Lung (tissue), 11 donors: ENCODE measurements at regions not wholly inside any gene's neighbourhood (a gene's known extent, or its start where the extent isn't known, plus 50 kb on each side); places are given as distances from the start of the nearest gene placed in this dataset.

ENCODE experiments used
- ATAC-seq: fragments of 200-7000 bp; cut with Tn5 transposase; one replicate; pipeline ENCODE4 v1.9.1; 2020; ENCODE audit warnings: moderate number of reproducible peaks; ENCODE audit not compliant: insufficient read depth, low FRiP score
- DNase-seq, 3 donors: peaks; one replicate each; pipeline ENCODE4 v3.0.0-alpha.2; 2013 to 2017
- H3K27ac ChIP-seq, 2 donors: one replicate each; pipeline ENCODE4 v1.5.1; 2013; ENCODE audit warnings: mild to moderate bottlenecking in 2 of 2, moderate library complexity in 2 of 2, control low read depth in 1 of 2, inconsistent platforms in 1 of 2, low read depth in 1 of 2, low read length in 1 of 2
- H3K27me3 ChIP-seq, 3 donors: one replicate each; pipeline ENCODE4 v1.5.1; 2013; ENCODE audit warnings: low read length in 2 of 3; ENCODE audit not compliant: control insufficient read depth in 3 of 3, insufficient read depth in 3 of 3
- H3K36me3 ChIP-seq, 4 donors: one replicate each; pipeline ENCODE4 v1.5.1; 2013; ENCODE audit warnings: low read length in 4 of 4, mild to moderate bottlenecking in 1 of 4, moderate library complexity in 1 of 4; ENCODE audit not compliant: control insufficient read depth in 4 of 4, insufficient read depth in 4 of 4
- H3K4me1 ChIP-seq, 5 donors: one replicate each; pipeline ENCODE4 v1.5.1; 2013; ENCODE audit warnings: low read length in 5 of 5, mild to moderate bottlenecking in 2 of 5, moderate library complexity in 1 of 5; ENCODE audit not compliant: control insufficient read depth in 5 of 5, insufficient read depth in 5 of 5
- H3K4me3 ChIP-seq: one replicate; pipeline ENCODE4 v1.5.1; 2013; ENCODE audit warnings: mild to moderate bottlenecking, control low read depth, moderate library complexity
- H3K9ac ChIP-seq, 2 donors: one replicate each; pipeline ENCODE4 v1.5.1; 2013; ENCODE audit warnings: low read length in 2 of 2, control low read depth in 1 of 2; ENCODE audit not compliant: insufficient read depth in 1 of 2
- H3K9me3 ChIP-seq, 4 donors: one replicate each; pipeline ENCODE4 v1.5.1; 2013; ENCODE audit warnings: low read length in 3 of 4, mild to moderate bottlenecking in 1 of 4, moderate library complexity in 1 of 4; ENCODE audit not compliant: control insufficient read depth in 4 of 4, insufficient read depth in 3 of 4
- CTCF ChIP-seq: IDR thresholded peaks from 2 replicates; pipeline ENCODE4 v1.5.1; 2012; ENCODE audit warnings: mild to moderate bottlenecking; ENCODE audit errors: control extremely low read depth, extremely low read depth
- WGBS, 2 donors: extraction: QIAGEN DNeasy Blood & Tissue Kit; methylation state at CpG; one replicate each; pipeline ENCODE4 v1.1.7; 2013; 5-methylcytosine and 5-hydroxymethylcytosine counted together
- donor health status: control.
- donor health status: control.
- donor health status: Bipolar disorder and iron deficiency.
- donor health status: healthy.
- donor health status: DM: yes; HTN: yes; CAD: no.

GRCh38 chr6:55654445-55654844 lies 75.5 kb upstream of the HMGCLL1 start:
- ATAC-seq (no peak), DNase-seq (no peak)
- Histone ChIP-seq H3K4me3 (no peak overlapping the region), H3K9ac (no peak overlapping the region), H3K9me3 (no peaks in the 10 kb centered on the region), H3K27me3 (no peaks in the 10 kb centered on the region), H3K27ac (no peak overlapping the region), H3K36me3 (no peaks in the 10 kb centered on the region), H3K4me1 (no peaks in the 10 kb centered on the region)
- no peak for TF ChIP-seq CTCF
- WGBS, 2 donors, result 90 to 95% methylated on average over 1 of the region's 1 CpG

- Histone ChIP-seq H3K27ac (no peak overlapping the region), H3K9me3 (no peaks in the 10 kb centered on the region), H3K36me3 (no peaks in the 10 kb centered on the region), H3K9ac (no peak overlapping the region), H3K4me3 (no peak overlapping the region), H3K27me3 (no peaks in the 10 kb centered on the region), H3K4me1 (no peaks in the 10 kb centered on the region)
- ATAC-seq, result no peak
- TF ChIP-seq CTCF, result no peak
- WGBS, 2 donors, result 38 to 53% methylated on average over 1 of the region's 1 CpG
- no peak for DNase-seq
Observed at GRCh38 chr6:55652429-55652828, 73.4 kb upstream of the HMGCLL1 start.

- H3K4me1 ChIP-seq, result no peaks in the 10 kb centered on the region
- no peaks in the 10 kb centered on the region for H3K36me3 ChIP-seq
- H3K9ac ChIP-seq, result no peak overlapping the region
- 86 to 89% methylated on average over 3 of the region's 3 CpGs for WGBS, 2 donors
- no peaks in the 10 kb centered on the region for H3K27me3 ChIP-seq
- DNase-seq (no peak), ATAC-seq (no peak)
- no peak overlapping the region for H3K27ac ChIP-seq
- H3K9me3 ChIP-seq, result no peaks in the 10 kb centered on the region
- no peak overlapping the region for H3K4me3 ChIP-seq
- no peak for TF ChIP-seq CTCF
Observed at GRCh38 chr6:55651015-55651414, 72.0 kb upstream of the HMGCLL1 start.

- no peak overlapping the region for H3K9ac ChIP-seq
- no peaks in the 10 kb centered on the region for H3K4me1 ChIP-seq
- H3K27ac ChIP-seq, result no peak overlapping the region
- DNase-seq (no peak), ATAC-seq (no peak)
- H3K27me3 ChIP-seq, result no peaks in the 10 kb centered on the region
- H3K36me3 ChIP-seq, result no peaks in the 10 kb centered on the region
- H3K4me3 ChIP-seq, result no peak overlapping the region
- TF ChIP-seq CTCF, result no peak
- H3K9me3 ChIP-seq, result peaks cover 0 to 2% (median 0%) of the 10 kb centered on the region in 4 donors
Observed at GRCh38 chr6:55643861-55644260, 64.9 kb upstream of the HMGCLL1 start.
